Heart left ventricle (tissue), 16 donors: ENCODE measurements at regions not wholly inside any gene's neighbourhood (a gene's known extent, or its start where the extent isn't known, plus 50 kb on each side); places are given as distances from the start of the nearest gene placed in this dataset.

Source experiments
- ATAC-seq, 4 donors: fragments of 200-7000 bp; cut with Tn5 transposase; one replicate each; pipeline ENCODE4 v1.9.1; 2020 to 2022; ENCODE audit warnings: moderate library complexity in 4 of 4, mild to moderate bottlenecking in 3 of 4, moderate number of reproducible peaks in 1 of 4
- DNase-seq, 5 donors: peaks; one replicate each; pipeline ENCODE4 v3.0.0-alpha.2; 2020
- H3K27ac ChIP-seq, 12 donors: fragments of 200-600 bp; sonication (generic) in 4 of 12; one replicate each; pipeline versions ENCODE4 v1.5.0 to v1.8.0; 2016 to 2022; ENCODE audit warnings: mild to moderate bottlenecking in 2 of 12
- H3K27me3 ChIP-seq, 9 donors: fragments of 200-600 bp; sonication (generic) in 2 of 9; one replicate each; pipeline versions ENCODE4 v1.5.1 to v1.8.0; 2016 to 2022; ENCODE audit warnings: mild to moderate bottlenecking in 3 of 9
- H3K36me3 ChIP-seq, 9 donors: fragments of 200-600 bp; sonication (generic) in 2 of 9; one replicate each; pipeline versions ENCODE4 v1.5.0 to v1.8.0; 2018 to 2022; ENCODE audit warnings: mild to moderate bottlenecking in 2 of 9
- H3K4me1 ChIP-seq, 12 donors: fragments of 200-600 bp; sonication (generic) in 4 of 12; one replicate each; pipeline versions ENCODE4 v1.5.0 to v1.8.0; 2016 to 2022; ENCODE audit warnings: mild to moderate bottlenecking in 3 of 12
- H3K4me3 ChIP-seq, 12 donors: fragments of 200-600 bp; sonication (generic) in 4 of 12; one replicate each; pipeline versions ENCODE4 v1.5.0 to v1.8.0; 2017 to 2022; ENCODE audit warnings: mild to moderate bottlenecking in 9 of 12, moderate library complexity in 4 of 12
- H3K9me3 ChIP-seq, 12 donors: fragments of 200-600 bp; sonication (generic) in 4 of 12; one replicate each; pipeline versions ENCODE4 v1.5.0 to v1.8.0; 2016 to 2022; ENCODE audit warnings: mild to moderate bottlenecking in 1 of 12
- CTCF ChIP-seq, 12 donors: fragments of 200-600 bp; sonication (generic) in 4 of 12; IDR thresholded peaks; one replicate each; pipeline versions ENCODE4 v1.5.0 to v1.8.0; 2018 to 2022; ENCODE audit warnings: antibody characterized with exemption in 12 of 12, mild to moderate bottlenecking in 5 of 12
- POLR2A ChIP-seq, 2 donors: fragments of 450-650 bp; IDR thresholded peaks; one replicate each; pipeline ENCODE4 v1.6.1; 2017; ENCODE audit warnings: antibody characterized with exemption in 2 of 2, mild to moderate bottlenecking in 2 of 2, moderate library complexity in 2 of 2
- WGBS, 4 donors: extraction: QIAGEN DNeasy Blood & Tissue Kit in 2 of 4; methylation state at CpG; one replicate each; pipeline versions ENCODE4 v1.1.5 to v1.1.7; 2013 to 2018; 5-methylcytosine and 5-hydroxymethylcytosine counted together
- intact Hi-C, 10 donors: fragments of 100-400 bp; cut with DNase I; formaldehyde crosslinking; loops; one replicate each; pipeline versions ENCODE4 v1.11.1 to v1.14.2; 2022
- donor health status: ischemic (EF 13 %, LVEDD 7.1; RV severe dilation, severe dysfunction).
- donor health status: healthy with polysubstance abuse.
- donor health status: DM: no; HTN: yes; CAD: no.
- donor health status: DM: no; HTN: no; CAD: no.
- donor health status: ischemic (EF 25% LVEDD 6.9; RV normal size, moderate dysfunction).
- donor health status: ischemic (EF 25% LVEDD 5.7; RV mildly dilated, moderate dysfunction).
- donor health status: healthy.
- donor health status: DM: yes; HTN: yes; CAD: no.
- donor health status: ischemic (EF 35%, LVEDD 5.7; RV mildly dilated, moderate dysfunction).
- donor health status: nonischemic (EF 11% LVEDD 7.7; RV severe dilation, severe dysfunction).
- donor health status: DM: yes; HTN: yes; CAD: no.
- donor health status: PGD.
- donor health status: ischemic (EF 29% LVEDD 5.4; RV normal size, mild dysfunction).
- donor health status: nonischemic (EF 23%, LVEDD 6.1; RV moderate dilation, normal function).

GRCh38 chr10:113495553-113495952 lies 57.3 kb upstream of the HABP2 start:
- no peaks in the 10 kb centered on the region for H3K9me3 ChIP-seq
- TF ChIP-seq POLR2A (IDR thresholded peaks at IDR 0.05) (no peak), CTCF (IDR thresholded peaks at IDR 0.05) (no peak)
- ATAC-seq: no peak
- intact Hi-C loops: no loop called here
- H3K27me3 ChIP-seq: peaks cover 0 to 5% (median 0%) of the 10 kb centered on the region in 9 donors
- H3K4me1 ChIP-seq: peaks cover 0 to 44% (median 0%) of the 10 kb centered on the region in 12 donors
- no peak overlapping the region for H3K4me3 ChIP-seq
- DNase-seq: no peak
- H3K36me3 ChIP-seq: no peaks in the 10 kb centered on the region
- 86 to 90% (median 88%) methylated on average over 8 of the region's 8 CpGs for WGBS, 4 donors
- no peak overlapping the region for H3K27ac ChIP-seq

- 66 to 73% (median 70%) methylated on average over 20 of the region's 20 CpGs for WGBS, 4 donors
- Histone ChIP-seq H3K36me3 (no peaks in the 10 kb centered on the region), H3K4me3 (no peak overlapping the region), H3K9me3 (no peaks in the 10 kb centered on the region), H3K27ac (peak overlapping the region in 1 of 12 donors; percentile 24), H3K4me1 (peaks cover 0 to 44% (median 0%) of the 10 kb centered on the region in 12 donors), H3K27me3 (peaks cover 0 to 5% (median 0%) of the 10 kb centered on the region in 9 donors)
- TF ChIP-seq CTCF (IDR thresholded peaks at IDR 0.05) (no peak), POLR2A (IDR thresholded peaks at IDR 0.05) (no peak)
- intact Hi-C loops: no loop called here
- DNase-seq (peak in 2 of 5 donors; percentile 30 to 61), ATAC-seq (no peak)
These were observed 56.4 kb upstream of the HABP2 start for GRCh38 chr10:113496111-113497109.

GRCh38 chr10:113497198-113497597 lies 55.7 kb upstream of the HABP2 start:
- TF ChIP-seq POLR2A (IDR thresholded peaks at IDR 0.05) (no peak), CTCF (IDR thresholded peaks at IDR 0.05) (no peak)
- intact Hi-C loops: no loop called here
- Histone ChIP-seq H3K4me3 (no peak overlapping the region), H3K27ac (peak overlapping the region in 1 of 12 donors; percentile 24), H3K27me3 (peaks cover 0 to 5% (median 0%) of the 10 kb centered on the region in 9 donors), H3K4me1 (peaks cover 0 to 44% (median 0%) of the 10 kb centered on the region in 12 donors), H3K9me3 (no peaks in the 10 kb centered on the region), H3K36me3 (no peaks in the 10 kb centered on the region)
- WGBS, 4 donors: 74 to 80% (median 78%) methylated on average over 8 of the region's 8 CpGs
- ATAC-seq: no peak
- no peak for DNase-seq

GRCh38 chr10:113498997-113499396 lies 53.9 kb upstream of the HABP2 start:
- Histone ChIP-seq H3K27ac (no peak overlapping the region), H3K4me1 (peaks cover 0 to 35% (median 0%) of the 10 kb centered on the region in 12 donors), H3K36me3 (no peaks in the 10 kb centered on the region), H3K27me3 (peaks cover 0 to 5% (median 0%) of the 10 kb centered on the region in 9 donors), H3K9me3 (no peaks in the 10 kb centered on the region), H3K4me3 (no peak overlapping the region)
- TF ChIP-seq CTCF (IDR thresholded peaks at IDR 0.05): no peak
- 38 to 49% (median 43%) methylated on average over 4 of the region's 4 CpGs for WGBS, 4 donors
- intact Hi-C loops: no loop called here
- no peak for ATAC-seq
- DNase-seq: no peak
